ENCODE measurements at regions not wholly inside any gene's neighbourhood (a gene's known extent, or its start where the extent isn't known, plus 50 kb on each side); places are given as distances from the start of the nearest gene placed in this dataset.

- no peak overlapping the region for H3K27ac ChIP-seq
- no peaks in the 10 kb centered on the region for H3K9me3 ChIP-seq (ENCODE audit: insufficient read depth, low read depth)
- DNase-seq, result no peak
- H3K9me2 ChIP-seq (ENCODE audit: insufficient read depth), result no peaks in the 10 kb centered on the region
- no peak overlapping the region for H3K4me2 ChIP-seq
- no peak for TF ChIP-seq EZH2 (IDR thresholded peaks at IDR 0.05; ENCODE audit: low read depth)
- TF ChIP-seq CTCF (conservative IDR thresholded peaks at IDR 0.05), result no peak
- H3K27me3 ChIP-seq (ENCODE audit: insufficient read depth, low read depth), result no peaks in the 10 kb centered on the region
- H3K4me3 ChIP-seq, result no peak overlapping the region
- H3F3A ChIP-seq (ENCODE audit: insufficient read depth, low read depth), result no peaks in the 10 kb centered on the region
- no peaks in the 10 kb centered on the region for H3K36me3 ChIP-seq (ENCODE audit: low read depth)
- intact Hi-C loops (cut with micrococcal nuclease; ENCODE audit: unreplicated experiment), result no loop called here
- no peaks in the 10 kb centered on the region for H3K79me2 ChIP-seq (ENCODE audit: low read depth)
- CTCF ChIA-PET, result no interaction called here
- H4K20me1 ChIP-seq (ENCODE audit: insufficient read depth), result no peaks in the 10 kb centered on the region
- H2AFZ ChIP-seq, result no peak overlapping the region
- POLR2A ChIA-PET (ENCODE audit: unreplicated experiment), result no interaction called here
- BruUV-seq (replicated peaks), result no TSS peak
- no peaks in the 10 kb centered on the region for H3K4me1 ChIP-seq (replicated peaks; ENCODE audit: insufficient read depth)
Measured at GRCh38 chrX:139172731-139173130, 357.8 kb upstream of the F9 start.

- intact Hi-C loops (cut with micrococcal nuclease; ENCODE audit: unreplicated experiment), result no loop called here
- TF ChIP-seq CTCF (conservative IDR thresholded peaks at IDR 0.05), result no peak
- no peak for TF ChIP-seq EZH2 (IDR thresholded peaks at IDR 0.05; ENCODE audit: low read depth)
- DNase-seq, result no peak
- Histone ChIP-seq H3K9me2 (ENCODE audit: insufficient read depth) (no peaks in the 10 kb centered on the region), H3F3A (ENCODE audit: insufficient read depth, low read depth) (no peaks in the 10 kb centered on the region), H3K4me3 (no peak overlapping the region), H3K27me3 (ENCODE audit: insufficient read depth, low read depth) (no peaks in the 10 kb centered on the region), H3K4me1 (replicated peaks; ENCODE audit: insufficient read depth) (no peaks in the 10 kb centered on the region), H2AFZ (no peak overlapping the region), H3K79me2 (ENCODE audit: low read depth) (no peaks in the 10 kb centered on the region), H3K36me3 (ENCODE audit: low read depth) (no peaks in the 10 kb centered on the region), H3K9me3 (ENCODE audit: insufficient read depth, low read depth) (no peaks in the 10 kb centered on the region), H4K20me1 (ENCODE audit: insufficient read depth) (no peaks in the 10 kb centered on the region), H3K27ac (no peak overlapping the region), H3K4me2 (no peak overlapping the region)
- BruUV-seq (replicated peaks), result no TSS peak
- ChIA-PET CTCF (no interaction called here), POLR2A (ENCODE audit: unreplicated experiment) (no interaction called here)
Measured at GRCh38 chrX:139170526-139171173, 359.9 kb upstream of the F9 start.

- no peaks in the 10 kb centered on the region for H3K4me1 ChIP-seq (replicated peaks; ENCODE audit: insufficient read depth)
- H3K36me3 ChIP-seq (ENCODE audit: low read depth), result no peaks in the 10 kb centered on the region
- no peak for TF ChIP-seq EZH2 (IDR thresholded peaks at IDR 0.05; ENCODE audit: low read depth)
- no peak for TF ChIP-seq CTCF (conservative IDR thresholded peaks at IDR 0.05)
- no peak overlapping the region for H2AFZ ChIP-seq
- no peak for DNase-seq
- H3K27ac ChIP-seq, result no peak overlapping the region
- BruUV-seq (replicated peaks), result no TSS peak
- H3K79me2 ChIP-seq (ENCODE audit: low read depth), result no peaks in the 10 kb centered on the region
- no peak overlapping the region for H3K4me2 ChIP-seq
- H4K20me1 ChIP-seq (ENCODE audit: insufficient read depth), result no peaks in the 10 kb centered on the region
- H3K9me2 ChIP-seq (ENCODE audit: insufficient read depth), result no peaks in the 10 kb centered on the region
- CTCF ChIA-PET, result no interaction called here
- H3K9me3 ChIP-seq (ENCODE audit: insufficient read depth, low read depth), result no peaks in the 10 kb centered on the region
- H3K4me3 ChIP-seq, result no peak overlapping the region
- POLR2A ChIA-PET (ENCODE audit: unreplicated experiment), result no interaction called here
- no peaks in the 10 kb centered on the region for H3F3A ChIP-seq (ENCODE audit: insufficient read depth, low read depth)
- intact Hi-C loops (cut with micrococcal nuclease; ENCODE audit: unreplicated experiment), result no loop called here
- H3K27me3 ChIP-seq (ENCODE audit: insufficient read depth, low read depth), result no peaks in the 10 kb centered on the region
Measured at GRCh38 chrX:139167282-139167681, 363.3 kb upstream of the F9 start.
